Nephron progenitor cell (in vitro differentiated cells): ENCODE measurements at regions not wholly inside any gene's neighbourhood (a gene's known extent, or its start where the extent isn't known, plus 50 kb on each side); places are given as distances from the start of the nearest gene placed in this dataset.
A peak's percentile ranks its signal among the peaks of the same experiment; 100 is the strongest.

Experiments
- DNase-seq: peaks from one replicate; pipeline ENCODE4 v3.0.0; 2021
- H3K27ac Mint-ChIP-seq: 2 replicates; pipeline ENCODE4 v1.8.0; 2021; ENCODE audit warnings: mild to moderate bottlenecking, moderate library complexity, mixed read lengths
- H3K27me3 Mint-ChIP-seq: 2 replicates; pipeline ENCODE4 v1.8.0; 2021; ENCODE audit warnings: mild to moderate bottlenecking, low read depth, mixed read lengths; ENCODE audit not compliant: poor library complexity
- H3K36me3 Mint-ChIP-seq: 2 replicates; pipeline ENCODE4 v1.8.0; 2021; ENCODE audit warnings: low read depth, mixed read lengths
- H3K4me1 Mint-ChIP-seq: 2 replicates; pipeline ENCODE4 v1.8.0; 2021; ENCODE audit warnings: mixed read lengths
- H3K4me3 Mint-ChIP-seq: 2 replicates; pipeline ENCODE4 v1.8.0; 2021; ENCODE audit warnings: mild to moderate bottlenecking, moderate library complexity, mixed read lengths
- H3K9me3 Mint-ChIP-seq: 2 replicates; pipeline ENCODE4 v1.8.0; 2021; ENCODE audit warnings: mild to moderate bottlenecking, moderate library complexity, mixed read lengths
- CTCF ChIP-seq: fragments of 200-600 bp; sonication (generic); IDR thresholded peaks from 2 replicates; pipeline ENCODE4 v1.5.0; 2021; ENCODE audit warnings: antibody characterized with exemption

- H3K4me1 Mint-ChIP-seq, result no peaks in the 10 kb centered on the region
- no peaks in the 10 kb centered on the region for H3K36me3 Mint-ChIP-seq
- peaks cover 2% of the 10 kb centered on the region for H3K27me3 Mint-ChIP-seq
- no peak for TF ChIP-seq CTCF
- H3K9me3 Mint-ChIP-seq, result no peaks in the 10 kb centered on the region
- no peak overlapping the region for H3K4me3 Mint-ChIP-seq
- no peak for DNase-seq
- H3K27ac Mint-ChIP-seq, result peak overlapping the region; percentile 55
These were observed 269.5 kb upstream of the GBE1 start for GRCh38 chr3:82030916-82031315.

DNA sequence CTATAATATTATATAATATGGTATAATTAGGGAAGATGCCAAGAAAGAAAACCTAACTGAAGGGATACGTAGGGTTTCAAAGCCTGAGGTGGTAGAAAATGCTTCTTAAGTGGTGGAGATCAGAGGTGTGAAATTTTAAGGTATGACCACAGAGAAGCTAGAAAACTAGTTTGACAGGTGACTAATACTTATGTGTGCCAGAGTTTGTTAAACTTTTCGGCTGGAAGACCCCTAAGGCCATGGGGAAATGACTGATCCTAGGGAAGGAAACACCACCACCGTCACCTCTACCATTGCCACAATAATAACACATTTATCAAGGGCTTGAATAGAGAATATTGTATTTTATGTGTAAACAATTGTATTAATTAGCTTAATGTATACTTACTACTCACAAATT is 261.4 kb upstream of the GBE1 start:
- no peak for TF ChIP-seq CTCF
- Mint-ChIP-seq H3K36me3 (no peaks in the 10 kb centered on the region), H3K9me3 (no peaks in the 10 kb centered on the region), H3K27me3 (no peaks in the 10 kb centered on the region), H3K4me3 (no peak overlapping the region), H3K27ac (no peak overlapping the region), H3K4me1 (no peaks in the 10 kb centered on the region)
- DNase-seq, result no peak

DNA sequence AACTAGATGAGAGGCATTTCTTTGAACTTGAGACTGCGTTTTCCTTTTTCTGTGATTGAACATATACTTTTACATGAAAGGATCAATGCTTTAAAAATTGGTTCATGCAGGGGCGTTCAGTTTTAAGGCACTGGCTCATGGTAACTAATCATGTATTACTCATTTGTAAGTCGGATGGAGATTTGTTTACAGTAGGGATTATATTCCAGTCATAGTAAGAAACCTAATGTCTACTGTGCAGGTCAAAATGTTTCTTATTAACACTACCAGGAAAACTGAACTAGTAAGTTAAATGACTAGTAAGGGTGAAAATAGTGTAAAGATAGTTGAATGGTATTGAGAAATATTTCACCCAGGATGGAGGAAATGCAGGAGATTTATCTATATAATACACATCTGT is 258.8 kb upstream of the GBE1 start:
- no peaks in the 10 kb centered on the region for H3K27me3 Mint-ChIP-seq
- TF ChIP-seq CTCF, result no peak
- no peaks in the 10 kb centered on the region for H3K36me3 Mint-ChIP-seq

DNA sequence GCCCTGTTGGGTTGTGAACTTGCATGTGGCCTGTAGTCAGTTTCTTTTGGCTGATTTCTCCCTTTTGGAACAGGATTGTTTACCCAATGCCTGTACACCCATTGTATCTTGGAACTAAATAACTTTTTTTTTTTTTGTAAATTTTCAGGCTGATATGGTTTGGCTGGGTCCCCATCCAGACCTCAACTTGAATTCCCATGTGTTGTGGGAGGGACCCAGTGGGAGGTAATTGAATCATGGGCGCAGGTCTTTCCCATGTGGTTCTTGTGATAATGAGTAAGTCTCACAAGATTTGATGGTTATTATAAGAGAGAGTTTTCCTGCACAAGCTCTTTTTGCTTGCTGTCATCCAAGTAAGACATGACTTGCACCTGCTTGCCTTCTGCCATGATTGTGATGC is 253.8 kb upstream of the GBE1 start:
- Mint-ChIP-seq H3K4me3 (no peak overlapping the region), H3K27me3 (no peaks in the 10 kb centered on the region), H3K9me3 (no peaks in the 10 kb centered on the region), H3K4me1 (no peaks in the 10 kb centered on the region), H3K36me3 (no peaks in the 10 kb centered on the region), H3K27ac (no peak overlapping the region)
- DNase-seq, result no peak
- no peak for TF ChIP-seq CTCF

More for the DNA sequence above, 258.8 kb upstream of the GBE1 start:
- Mint-ChIP-seq H3K27ac (no peak overlapping the region), H3K9me3 (no peaks in the 10 kb centered on the region), H3K4me1 (no peaks in the 10 kb centered on the region), H3K4me3 (no peak overlapping the region)
- no peak for DNase-seq

- Mint-ChIP-seq H3K4me3 (no peak overlapping the region), H3K27ac (no peak overlapping the region), H3K4me1 (no peaks in the 10 kb centered on the region), H3K27me3 (no peaks in the 10 kb centered on the region), H3K9me3 (peaks cover under 1% of the 10 kb centered on the region), H3K36me3 (no peaks in the 10 kb centered on the region)
- no peak for DNase-seq
- no peak for TF ChIP-seq CTCF
These were observed 251.3 kb upstream of the GBE1 start for GRCh38 chr3:82012775-82013174.

DNA sequence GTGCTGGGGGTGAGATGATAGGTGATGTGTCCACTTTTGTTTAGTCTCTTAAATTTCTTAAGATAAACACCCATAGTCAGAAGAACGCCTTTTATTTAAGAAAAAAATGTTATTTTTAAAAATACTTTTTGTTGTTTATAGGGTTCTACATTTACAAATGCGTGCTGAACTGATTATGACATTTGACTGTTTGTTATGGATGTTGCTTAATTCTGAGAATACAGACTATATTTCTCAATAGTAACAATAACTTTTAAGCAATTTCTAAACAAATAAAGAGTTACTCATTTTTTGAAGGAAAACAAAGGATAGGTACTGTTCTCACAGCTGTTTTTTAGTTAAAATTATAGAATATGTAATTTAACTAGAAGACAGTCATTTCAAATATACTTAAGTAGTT is 249.9 kb upstream of the GBE1 start:
- Mint-ChIP-seq H3K9me3 (peaks cover 15% of the 10 kb centered on the region), H3K4me3 (no peak overlapping the region), H3K27me3 (no peaks in the 10 kb centered on the region), H3K27ac (no peak overlapping the region), H3K4me1 (no peaks in the 10 kb centered on the region), H3K36me3 (peaks cover 3% of the 10 kb centered on the region)
- no peak for DNase-seq
- no peak for TF ChIP-seq CTCF
